ENCODE measurements at regions not wholly inside any gene's neighbourhood (a gene's known extent, or its start where the extent isn't known, plus 50 kb on each side); places are given as distances from the start of the nearest gene placed in this dataset.

GRCh38 chr2:67242456-67242855, 154.7 kb upstream of the ETAA1 start (continued):
- no peak for TF ChIP-seq ZNF830 (tag by site-specific recombination; IDR thresholded peaks at IDR 0.05; ENCODE audit: low read depth)

- no peak overlapping the region for H3K27ac ChIP-seq (ENCODE audit: extremely low read depth, low read depth, low read length)
- no peaks in the 10 kb centered on the region for H3K9me3 ChIP-seq (ENCODE audit: control insufficient read depth, insufficient read depth, low read depth, low read length)
- CTCF ChIA-PET = no interaction called here
- POLR2A ChIA-PET = no interaction called here
- no peak for TF ChIP-seq ZNF157 (tag by site-specific recombination; IDR thresholded peaks at IDR 0.05)
- TF ChIP-seq ZSCAN23 (tag by site-specific recombination; IDR thresholded peaks at IDR 0.05) = no peak
- no peak overlapping the region for H3K4me3 ChIP-seq (ENCODE audit: low read depth, low read length)
- no peaks in the 10 kb centered on the region for H3K4me1 ChIP-seq (ENCODE audit: control insufficient read depth, insufficient read depth, low read length)
- H3K36me3 ChIP-seq (ENCODE audit: control insufficient read depth in 2 of 2, insufficient read depth in 1 of 2, low read length in 2 of 2) = no peaks in the 10 kb centered on the region
These were observed 153.2 kb upstream of the ETAA1 start for GRCh38 chr2:67243919-67244318.

GRCh38 chr2:67246791-67247190, 150.3 kb upstream of the ETAA1 start:
- no peak overlapping the region for H3K27ac ChIP-seq (ENCODE audit: extremely low read depth, low read depth, low read length)
- H3K4me3 ChIP-seq (ENCODE audit: low read depth, low read length) = no peak overlapping the region
- CTCF ChIA-PET = no interaction called here
- POLR2A ChIA-PET = no interaction called here
- no peaks in the 10 kb centered on the region for H3K4me1 ChIP-seq (ENCODE audit: control insufficient read depth, insufficient read depth, low read length)
- H3K36me3 ChIP-seq (ENCODE audit: control insufficient read depth in 2 of 2, insufficient read depth in 1 of 2, low read length in 2 of 2) = no peaks in the 10 kb centered on the region
- TF ChIP-seq ZNF157 (tag by site-specific recombination; IDR thresholded peaks at IDR 0.05) (no peak), ZIC2 (tag by site-specific recombination; IDR thresholded peaks at IDR 0.05) (no peak), ZNF184 (tag by site-specific recombination; IDR thresholded peaks at IDR 0.05) (no peak), ZNF548 (tag by site-specific recombination; IDR thresholded peaks at IDR 0.05) (no peak), ELK4 (IDR thresholded peaks at IDR 0.05; ENCODE audit: borderline replicate concordance, low read depth, low read length) (no peak), ZNF704 (tag by site-specific recombination; IDR thresholded peaks at IDR 0.05) (no peak), ZNF600 (tag by site-specific recombination; IDR thresholded peaks at IDR 0.05) (no peak)
- H3K9me3 ChIP-seq (ENCODE audit: control insufficient read depth, insufficient read depth, low read depth, low read length) = no peaks in the 10 kb centered on the region

GRCh38 chr2:67251741-67252140, 145.4 kb upstream of the ETAA1 start:
- Histone ChIP-seq H3K36me3 (ENCODE audit: control insufficient read depth in 2 of 2, insufficient read depth in 1 of 2, low read length in 2 of 2) (no peaks in the 10 kb centered on the region), H3K4me1 (ENCODE audit: control insufficient read depth, insufficient read depth, low read length) (no peaks in the 10 kb centered on the region), H3K27ac (ENCODE audit: extremely low read depth, low read depth, low read length) (no peak overlapping the region), H3K9me3 (ENCODE audit: control insufficient read depth, insufficient read depth, low read depth, low read length) (no peaks in the 10 kb centered on the region), H3K4me3 (ENCODE audit: low read depth, low read length) (no peak overlapping the region)
- CTCF ChIA-PET = interaction anchor here (0.6 kb wide), 1 partner anchor 74 kb away, joined by 3 read pairs; no protein-coding TSS in a partner anchor
- POLR2A ChIA-PET = interaction anchor here (0.6 kb wide), 1 partner anchor 27 kb away, joined by 6 read pairs; no protein-coding TSS in a partner anchor
- no peak for TF ChIP-seq ZNF544 (tag by site-specific recombination; IDR thresholded peaks at IDR 0.05)
- TF ChIP-seq ZNF112 (tag by site-specific recombination; IDR thresholded peaks at IDR 0.05) = no peak
- no peak for TF ChIP-seq ZNF114 (tag by site-specific recombination; IDR thresholded peaks at IDR 0.05)
- TF ChIP-seq ZNF76 (tag by site-specific recombination; IDR thresholded peaks at IDR 0.05; ENCODE audit: borderline replicate concordance, low read depth) = no peak
- no peak for TF ChIP-seq ZNF621 (tag by site-specific recombination; IDR thresholded peaks at IDR 0.05)
- no peak for TF ChIP-seq ZNF530 (tag by site-specific recombination; IDR thresholded peaks at IDR 0.05; ENCODE audit: low read depth)
- TF ChIP-seq GLI4 (tag by site-specific recombination; IDR thresholded peaks at IDR 0.05) = no peak
- no peak for TF ChIP-seq ZNF488 (tag by site-specific recombination; IDR thresholded peaks at IDR 0.05)
- TF ChIP-seq PRDM1 (tag by site-specific recombination; IDR thresholded peaks at IDR 0.05) = no peak
- no peak for TF ChIP-seq ZNF704 (tag by site-specific recombination; IDR thresholded peaks at IDR 0.05)
- TF ChIP-seq ZNF658 (tag by site-specific recombination; IDR thresholded peaks at IDR 0.05) = no peak
- TF ChIP-seq GLI2 (tag by site-specific recombination; IDR thresholded peaks at IDR 0.05; ENCODE audit: borderline replicate concordance, low read depth) = no peak
- no peak for TF ChIP-seq ZNF48 (tag by site-specific recombination; IDR thresholded peaks at IDR 0.05)
- TF ChIP-seq TSHZ1 (tag by site-specific recombination; IDR thresholded peaks at IDR 0.05; ENCODE audit: borderline replicate concordance) = no peak
- TF ChIP-seq ZNF174 (tag by site-specific recombination; IDR thresholded peaks at IDR 0.05) = no peak
